ENCODE measurements at regions not wholly inside any gene's neighbourhood (a gene's known extent, or its start where the extent isn't known, plus 50 kb on each side); places are given as distances from the start of the nearest gene placed in this dataset.

GRCh38 chr4:71232846-71233245 is 106.0 kb upstream of the SLC4A4 start:
- ChIA-PET POLR2A (no interaction called here), CTCF (no interaction called here)
- Mint-ChIP-seq H3K27me3 (ENCODE audit: low read depth) (peaks cover 16% of the 10 kb centered on the region), H3K4me1 (ENCODE audit: low read depth) (no peaks in the 10 kb centered on the region), H3K9me3 (ENCODE audit: insufficient read depth) (no peaks in the 10 kb centered on the region), H3K4me3 (no peak overlapping the region), H3K27ac (no peak overlapping the region), H3K36me3 (ENCODE audit: low read depth) (no peaks in the 10 kb centered on the region)
- ATAC-seq (no peak), DNase-seq (no peak)

GRCh38 chr4:71235311-71236201 is 103.3 kb upstream of the SLC4A4 start:
- Mint-ChIP-seq H3K4me3 (no peak overlapping the region), H3K9me3 (ENCODE audit: insufficient read depth) (no peaks in the 10 kb centered on the region), H3K27me3 (ENCODE audit: low read depth) (peaks cover 13% of the 10 kb centered on the region), H3K4me1 (ENCODE audit: low read depth) (no peaks in the 10 kb centered on the region), H3K36me3 (ENCODE audit: low read depth) (no peaks in the 10 kb centered on the region), H3K27ac (no peak overlapping the region)
- POLR2A ChIA-PET: no interaction called here
- ATAC-seq: no peak
- no peak for DNase-seq
- CTCF ChIA-PET: interaction anchor here (1.1 kb wide), 1 partner anchor 8 kb away, joined by 3 read pairs; no protein-coding TSS in a partner anchor

DNA sequence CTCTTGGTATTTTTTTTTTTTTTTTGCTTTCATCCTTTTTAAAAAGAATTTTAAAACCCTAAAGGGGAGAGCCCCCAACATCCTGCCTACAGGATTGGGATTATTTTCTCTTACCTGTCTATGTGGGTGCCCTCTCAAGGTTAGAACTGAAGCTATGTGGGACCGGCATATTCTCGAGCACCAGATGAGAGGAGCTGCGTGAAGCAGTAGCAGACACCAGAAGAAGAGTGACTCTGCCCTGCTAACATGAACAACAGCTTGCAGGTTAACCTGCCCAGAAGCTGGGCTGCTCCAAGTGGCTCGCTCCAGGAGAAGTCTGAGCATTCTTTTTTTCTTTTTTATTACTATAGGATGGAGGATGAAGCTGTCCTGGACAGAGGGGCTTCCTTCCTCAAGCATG is 102.6 kb upstream of the SLC4A4 start:
- no peaks in the 10 kb centered on the region for H3K9me3 Mint-ChIP-seq (ENCODE audit: insufficient read depth)
- H3K27ac Mint-ChIP-seq: no peak overlapping the region
- DNase-seq: no peak
- no peak overlapping the region for H3K4me3 Mint-ChIP-seq
- H3K27me3 Mint-ChIP-seq (ENCODE audit: low read depth): peaks cover 13% of the 10 kb centered on the region
- POLR2A ChIA-PET: no interaction called here
- no peak for ATAC-seq
- CTCF ChIA-PET: interaction anchor here (1.1 kb wide), 1 partner anchor 9 kb away, joined by 3 read pairs; no protein-coding TSS in a partner anchor
- H3K36me3 Mint-ChIP-seq (ENCODE audit: low read depth): no peaks in the 10 kb centered on the region
- H3K4me1 Mint-ChIP-seq (ENCODE audit: low read depth): no peaks in the 10 kb centered on the region

DNA sequence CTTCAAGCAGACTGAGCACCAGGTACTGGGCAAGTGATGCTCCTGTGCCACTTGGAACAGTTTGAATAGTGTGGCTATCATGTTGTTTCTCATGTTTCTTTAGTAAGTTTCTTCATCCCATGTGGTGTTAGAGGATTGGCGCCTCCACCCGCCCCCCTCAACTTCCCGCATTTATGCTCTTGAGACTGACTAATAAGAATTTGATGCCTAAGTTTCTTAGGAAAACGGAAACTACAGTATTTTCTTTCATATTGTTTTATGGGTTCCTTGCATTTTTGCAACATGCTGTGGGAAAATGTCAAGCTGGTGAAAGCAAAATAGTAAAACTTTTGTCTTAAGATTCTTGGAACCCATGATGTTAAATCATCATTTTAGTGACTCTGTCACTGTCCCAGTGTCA is 101.2 kb upstream of the SLC4A4 start:
- ATAC-seq (no peak), DNase-seq (no peak)
- H3K4me3 Mint-ChIP-seq: no peak overlapping the region
- no peaks in the 10 kb centered on the region for H3K4me1 Mint-ChIP-seq (ENCODE audit: low read depth)
- CTCF ChIA-PET: interaction anchor here (1.3 kb wide), 1 partner anchor 53 kb away, joined by 3 read pairs; no protein-coding TSS in a partner anchor
- H3K9me3 Mint-ChIP-seq (ENCODE audit: insufficient read depth): no peaks in the 10 kb centered on the region
- POLR2A ChIA-PET: no interaction called here
- H3K36me3 Mint-ChIP-seq (ENCODE audit: low read depth): no peaks in the 10 kb centered on the region
- H3K27ac Mint-ChIP-seq: no peak overlapping the region
- peaks cover 13% of the 10 kb centered on the region for H3K27me3 Mint-ChIP-seq (ENCODE audit: low read depth)

DNA sequence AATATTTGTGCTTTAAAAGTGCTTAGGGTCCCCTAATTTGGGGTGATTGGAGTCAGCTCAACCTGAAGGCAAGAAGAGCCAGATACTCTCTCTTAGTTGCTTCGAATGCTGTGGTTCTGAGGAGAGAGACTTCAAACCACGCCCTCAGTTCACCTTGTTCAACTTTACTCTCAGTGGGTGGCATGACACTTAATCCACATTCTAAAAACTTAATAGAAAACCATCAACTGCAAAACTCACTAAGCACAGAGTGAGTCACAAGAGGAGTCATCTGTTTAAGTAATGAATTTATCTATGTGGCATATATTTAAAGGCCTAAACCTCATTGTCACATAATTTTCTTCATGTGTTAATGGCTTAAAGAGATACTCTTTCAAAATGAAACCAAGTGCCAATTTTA is 99.5 kb upstream of the SLC4A4 start:
- no peak overlapping the region for H3K27ac Mint-ChIP-seq
- H3K27me3 Mint-ChIP-seq (ENCODE audit: low read depth): peaks cover 9% of the 10 kb centered on the region
- no peak overlapping the region for H3K4me3 Mint-ChIP-seq
- ATAC-seq (no peak), DNase-seq (no peak)
- no peaks in the 10 kb centered on the region for H3K9me3 Mint-ChIP-seq (ENCODE audit: insufficient read depth)
- H3K4me1 Mint-ChIP-seq (ENCODE audit: low read depth): no peaks in the 10 kb centered on the region
- ChIA-PET POLR2A (no interaction called here), CTCF (interaction anchor here (0.8 kb wide), 1 partner anchor 10 kb away, joined by 3 read pairs; no protein-coding TSS in a partner anchor)
- no peaks in the 10 kb centered on the region for H3K36me3 Mint-ChIP-seq (ENCODE audit: low read depth)

DNA sequence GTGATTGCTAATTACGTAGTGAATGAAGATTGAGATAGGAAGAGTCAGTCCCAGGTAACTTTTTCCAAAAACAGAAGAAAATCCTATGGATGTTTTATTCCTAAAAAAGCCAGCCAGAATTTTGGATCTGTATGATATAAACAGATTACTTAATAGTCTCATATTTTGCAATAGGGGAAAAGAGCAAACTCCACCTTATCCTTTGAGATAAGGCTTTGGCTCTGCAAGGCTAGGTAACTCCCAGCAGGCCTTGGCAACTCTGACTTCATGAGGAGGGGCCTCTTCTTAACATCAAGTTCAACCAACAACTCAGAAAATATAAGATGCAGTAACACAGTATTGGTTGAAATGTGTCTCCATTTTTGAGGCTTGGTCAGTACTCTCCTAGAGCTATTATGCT is 98.7 kb upstream of the SLC4A4 start:
- ATAC-seq (no peak), DNase-seq (no peak)
- Mint-ChIP-seq H3K27me3 (ENCODE audit: low read depth) (peaks cover 7% of the 10 kb centered on the region), H3K9me3 (ENCODE audit: insufficient read depth) (no peaks in the 10 kb centered on the region), H3K4me1 (ENCODE audit: low read depth) (no peaks in the 10 kb centered on the region), H3K4me3 (no peak overlapping the region), H3K36me3 (ENCODE audit: low read depth) (no peaks in the 10 kb centered on the region), H3K27ac (no peak overlapping the region)
- CTCF ChIA-PET: no interaction called here
- POLR2A ChIA-PET: no interaction called here

- DNase-seq: no peak
- Mint-ChIP-seq H3K36me3 (ENCODE audit: low read depth) (no peaks in the 10 kb centered on the region), H3K27ac (no peak overlapping the region), H3K9me3 (ENCODE audit: insufficient read depth) (no peaks in the 10 kb centered on the region), H3K4me3 (no peak overlapping the region), H3K27me3 (ENCODE audit: low read depth) (peaks cover 4% of the 10 kb centered on the region), H3K4me1 (ENCODE audit: low read depth) (no peaks in the 10 kb centered on the region)
- no peak for ATAC-seq
- CTCF ChIA-PET: no interaction called here
- POLR2A ChIA-PET: no interaction called here
Observed at GRCh38 chr4:71241501-71242288, 97.1 kb upstream of the SLC4A4 start.

GRCh38 chr4:71243091-71243833 is 95.6 kb upstream of the SLC4A4 start:
- Mint-ChIP-seq H3K9me3 (ENCODE audit: insufficient read depth) (no peaks in the 10 kb centered on the region), H3K27ac (no peak overlapping the region), H3K36me3 (ENCODE audit: low read depth) (no peaks in the 10 kb centered on the region), H3K4me1 (ENCODE audit: low read depth) (no peaks in the 10 kb centered on the region), H3K27me3 (ENCODE audit: low read depth) (peaks cover 5% of the 10 kb centered on the region), H3K4me3 (no peak overlapping the region)
- POLR2A ChIA-PET: no interaction called here
- DNase-seq (no peak), ATAC-seq (no peak)
- CTCF ChIA-PET: no interaction called here

DNA sequence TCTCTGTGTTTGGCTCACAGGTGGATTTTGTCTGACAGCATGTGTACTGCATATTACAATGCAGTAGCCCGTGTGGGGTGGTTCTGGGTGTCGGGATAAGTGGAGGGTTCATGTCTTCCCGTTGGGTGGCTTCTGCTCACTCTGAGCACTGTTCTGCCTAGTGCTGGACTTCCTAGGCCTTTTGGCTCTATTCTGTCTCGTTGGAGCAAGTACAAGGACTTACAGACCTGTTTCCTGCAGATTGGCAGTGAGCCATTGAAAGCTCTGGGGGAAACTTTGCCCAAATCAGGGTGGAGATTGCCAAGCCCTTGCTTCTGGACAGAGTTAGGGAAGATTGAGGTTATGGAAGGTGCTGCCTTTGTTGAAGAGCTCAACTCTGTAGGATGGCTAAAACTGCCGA is 91.1 kb upstream of the SLC4A4 start:
- no peaks in the 10 kb centered on the region for H3K9me3 Mint-ChIP-seq (ENCODE audit: insufficient read depth)
- H3K4me1 Mint-ChIP-seq (ENCODE audit: low read depth): no peaks in the 10 kb centered on the region
- CTCF ChIA-PET: no interaction called here
- no peak overlapping the region for H3K27ac Mint-ChIP-seq
- H3K36me3 Mint-ChIP-seq (ENCODE audit: low read depth): no peaks in the 10 kb centered on the region
- H3K27me3 Mint-ChIP-seq (ENCODE audit: low read depth): peaks cover 9% of the 10 kb centered on the region
- DNase-seq: no peak
- POLR2A ChIA-PET: no interaction called here
- ATAC-seq: no peak
- no peak overlapping the region for H3K4me3 Mint-ChIP-seq

DNA sequence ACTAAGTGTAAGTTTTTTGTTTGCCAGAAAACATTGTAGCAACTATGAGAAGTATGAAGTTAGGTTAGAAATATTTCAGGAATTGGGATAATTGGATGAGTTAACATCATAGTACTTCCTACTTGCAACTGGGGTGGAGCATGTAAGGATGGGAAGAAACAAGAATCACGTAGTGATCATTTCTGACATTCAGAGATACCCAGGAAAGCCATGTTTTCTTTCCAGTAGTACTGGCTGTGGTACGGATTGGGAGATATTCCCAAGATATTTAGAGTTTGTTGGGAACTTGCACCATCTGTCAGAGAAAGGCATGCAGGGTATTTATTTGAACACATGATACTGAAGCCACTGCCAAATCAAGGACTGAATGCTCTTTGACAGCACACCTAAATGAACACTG is 87.6 kb upstream of the SLC4A4 start:
- Mint-ChIP-seq H3K36me3 (ENCODE audit: low read depth) (no peaks in the 10 kb centered on the region), H3K4me3 (no peak overlapping the region), H3K27ac (no peak overlapping the region), H3K9me3 (ENCODE audit: insufficient read depth) (no peaks in the 10 kb centered on the region), H3K4me1 (ENCODE audit: low read depth) (peaks cover 5% of the 10 kb centered on the region), H3K27me3 (ENCODE audit: low read depth) (peaks cover 11% of the 10 kb centered on the region)
- ChIA-PET CTCF (no interaction called here), POLR2A (no interaction called here)
- no peak for ATAC-seq
- DNase-seq: no peak

DNA sequence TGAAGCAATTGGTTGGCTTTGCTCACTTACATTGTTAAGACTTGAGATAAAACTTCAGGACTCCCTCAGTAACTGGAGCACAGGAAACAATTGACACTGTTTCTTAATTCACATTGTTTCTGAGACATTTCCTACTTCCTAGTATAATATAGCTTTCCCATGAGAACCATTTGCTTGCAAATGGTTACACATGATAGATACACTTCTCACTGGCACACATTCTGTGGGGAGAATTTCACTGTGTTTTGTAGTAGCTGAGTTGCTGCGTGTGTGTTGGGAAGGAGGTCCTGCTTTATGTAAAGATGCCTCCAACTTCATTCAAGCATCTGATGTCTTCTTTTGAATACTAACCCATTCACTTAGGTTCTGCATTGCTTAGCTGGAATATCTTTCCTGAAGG is 85.3 kb upstream of the SLC4A4 start:
- Mint-ChIP-seq H3K36me3 (ENCODE audit: low read depth) (no peaks in the 10 kb centered on the region), H3K4me3 (no peak overlapping the region), H3K4me1 (ENCODE audit: low read depth) (peaks cover 5% of the 10 kb centered on the region), H3K27ac (no peak overlapping the region), H3K9me3 (ENCODE audit: insufficient read depth) (no peaks in the 10 kb centered on the region), H3K27me3 (ENCODE audit: low read depth) (peaks cover 8% of the 10 kb centered on the region)
- POLR2A ChIA-PET: no interaction called here
- no peak for DNase-seq
- ATAC-seq: no peak
- CTCF ChIA-PET: no interaction called here

DNA sequence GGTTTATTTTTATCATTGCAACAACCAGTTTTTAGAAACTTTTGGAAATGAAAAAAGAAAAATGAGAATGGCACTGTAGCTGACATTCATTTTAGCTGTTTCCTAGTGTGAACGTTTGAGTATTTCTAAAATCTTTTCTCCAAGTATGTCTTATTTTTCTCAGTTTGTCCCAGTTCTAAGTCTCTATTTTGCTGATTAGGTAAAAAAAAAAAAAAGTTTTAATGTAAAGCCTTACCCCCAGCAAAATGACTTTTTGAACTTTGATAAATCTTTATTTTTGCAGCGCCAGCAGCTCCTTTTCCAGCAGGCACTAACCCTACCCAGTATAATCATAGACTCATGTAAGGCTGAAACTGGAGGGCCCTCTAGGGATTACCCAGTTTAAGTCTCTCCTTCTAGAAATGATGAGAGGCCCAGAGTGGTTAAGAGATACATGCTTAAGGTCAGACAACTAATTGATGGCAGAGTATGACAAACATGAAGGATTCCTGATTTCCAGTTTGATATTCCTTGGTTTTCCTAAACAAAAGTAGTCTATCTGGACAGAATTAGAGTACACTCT is 84.3 kb upstream of the SLC4A4 start:
- Mint-ChIP-seq H3K27me3 (ENCODE audit: low read depth) (peaks cover 8% of the 10 kb centered on the region), H3K9me3 (ENCODE audit: insufficient read depth) (no peaks in the 10 kb centered on the region), H3K4me3 (no peak overlapping the region), H3K27ac (no peak overlapping the region), H3K4me1 (ENCODE audit: low read depth) (peaks cover 5% of the 10 kb centered on the region), H3K36me3 (ENCODE audit: low read depth) (no peaks in the 10 kb centered on the region)
- ChIA-PET CTCF (no interaction called here), POLR2A (no interaction called here)
- ATAC-seq: no peak
- no peak for DNase-seq
